ENCODE measurements at regions not wholly inside any gene's neighbourhood (a gene's known extent, or its start where the extent isn't known, plus 50 kb on each side); places are given as distances from the start of the nearest gene placed in this dataset.
"Not testable (repeated sequence)": the region's sequence is repeated elsewhere in the genome, so short reads cannot be mapped to it uniquely, and the experiment has no call there.

- intact Hi-C loops (cut with DNase I) = no loop called here
- DNase-seq (ENCODE audit: extremely low spot score in 2 of 2) = no peak
- no peaks in the 10 kb centered on the region for H3K36me3 ChIP-seq
- TF ChIP-seq CTCF (IDR thresholded peaks at IDR 0.05) (no peak), POLR2AphosphoS5 (IDR thresholded peaks at IDR 0.05; ENCODE audit: insufficient read depth in 1 of 2, low read depth in 1 of 2) (no peak), POLR2A (IDR thresholded peaks at IDR 0.05) (no peak)
- H3K4me1 ChIP-seq = no peaks in the 10 kb centered on the region
- no peak overlapping the region for H3K4me3 ChIP-seq
- no peak overlapping the region for H3K27ac ChIP-seq
- no peaks in the 10 kb centered on the region for H3K27me3 ChIP-seq
- no peaks in the 10 kb centered on the region for H3K9me3 ChIP-seq
Measured at GRCh38 chr12:67045650-67046049, 223.5 kb upstream of the CAND1 start.

GRCh38 chr12:67046062-67046461 is 223.1 kb upstream of the CAND1 start:
- H3K9me3 ChIP-seq = no peaks in the 10 kb centered on the region
- no peak for TF ChIP-seq POLR2A (IDR thresholded peaks at IDR 0.05)
- TF ChIP-seq CTCF (IDR thresholded peaks at IDR 0.05) = no peak
- no peak for TF ChIP-seq POLR2AphosphoS5 (IDR thresholded peaks at IDR 0.05; ENCODE audit: insufficient read depth in 1 of 2, low read depth in 1 of 2)
- intact Hi-C loops (cut with DNase I) = no loop called here
- no peaks in the 10 kb centered on the region for H3K27me3 ChIP-seq
- H3K4me1 ChIP-seq = no peaks in the 10 kb centered on the region
- no peak for DNase-seq (ENCODE audit: extremely low spot score in 2 of 2)
- H3K27ac ChIP-seq = no peak overlapping the region
- no peaks in the 10 kb centered on the region for H3K36me3 ChIP-seq
- no peak overlapping the region for H3K4me3 ChIP-seq

- no peaks in the 10 kb centered on the region for H3K9me3 ChIP-seq
- H3K4me1 ChIP-seq = no peaks in the 10 kb centered on the region
- no peaks in the 10 kb centered on the region for H3K36me3 ChIP-seq
- no peak overlapping the region for H3K27ac ChIP-seq
- H3K27me3 ChIP-seq = no peaks in the 10 kb centered on the region
- intact Hi-C loops (cut with DNase I) = no loop called here
- no peak for DNase-seq (ENCODE audit: extremely low spot score in 2 of 2)
- TF ChIP-seq POLR2AphosphoS5 (IDR thresholded peaks at IDR 0.05; ENCODE audit: insufficient read depth in 1 of 2, low read depth in 1 of 2) (no peak), CTCF (IDR thresholded peaks at IDR 0.05) (no peak), POLR2A (IDR thresholded peaks at IDR 0.05) (no peak)
- no peak overlapping the region for H3K4me3 ChIP-seq
Measured at GRCh38 chr12:67047634-67048033, 221.5 kb upstream of the CAND1 start.

- no peak for DNase-seq (ENCODE audit: extremely low spot score in 2 of 2)
- H3K36me3 ChIP-seq = no peaks in the 10 kb centered on the region
- intact Hi-C loops (cut with DNase I) = no loop called here
Measured at GRCh38 chr12:67048371-67048770, 220.8 kb upstream of the CAND1 start.

GRCh38 chr12:67049199-67049598 is 220.0 kb upstream of the CAND1 start:
- H3K9me3 ChIP-seq; intact Hi-C loops (cut with DNase I); H3K4me3 ChIP-seq; H3K36me3 ChIP-seq; DNase-seq (ENCODE audit: extremely low spot score in 2 of 2); H3K4me1 ChIP-seq; H3K27ac ChIP-seq; H3K27me3 ChIP-seq: not testable (repeated sequence)

More at GRCh38 chr12:67048371-67048770, 220.8 kb upstream of the CAND1 start:
- Histone ChIP-seq H3K27me3 (no peaks in the 10 kb centered on the region), H3K4me1 (no peaks in the 10 kb centered on the region), H3K27ac (no peak overlapping the region), H3K4me3 (no peak overlapping the region), H3K9me3 (no peaks in the 10 kb centered on the region)
- no peak for TF ChIP-seq POLR2AphosphoS5 (IDR thresholded peaks at IDR 0.05; ENCODE audit: insufficient read depth in 1 of 2, low read depth in 1 of 2)
- no peak for TF ChIP-seq CTCF (IDR thresholded peaks at IDR 0.05)
- TF ChIP-seq POLR2A (IDR thresholded peaks at IDR 0.05) = no peak

GRCh38 chr12:67052981-67053380 is 216.2 kb upstream of the CAND1 start:
- intact Hi-C loops (cut with DNase I) = no loop called here

More at GRCh38 chr12:67052981-67053380, 216.2 kb upstream of the CAND1 start:
- no peaks in the 10 kb centered on the region for H3K4me1 ChIP-seq
- no peak overlapping the region for H3K27ac ChIP-seq
- no peaks in the 10 kb centered on the region for H3K36me3 ChIP-seq
- no peak for TF ChIP-seq CTCF (IDR thresholded peaks at IDR 0.05)
- TF ChIP-seq POLR2AphosphoS5 (IDR thresholded peaks at IDR 0.05; ENCODE audit: insufficient read depth in 1 of 2, low read depth in 1 of 2) = no peak
- no peak for TF ChIP-seq POLR2A (IDR thresholded peaks at IDR 0.05)
- no peaks in the 10 kb centered on the region for H3K27me3 ChIP-seq
- no peak overlapping the region for H3K4me3 ChIP-seq
- no peak for DNase-seq (ENCODE audit: extremely low spot score in 2 of 2)
- H3K9me3 ChIP-seq = no peaks in the 10 kb centered on the region

Measured in vagina (tissue), 2 donors.